Nephron (organoid): ENCODE measurements at regions not wholly inside any gene's neighbourhood (a gene's known extent, or its start where the extent isn't known, plus 50 kb on each side); places are given as distances from the start of the nearest gene placed in this dataset.

Experiments used
- H3K27ac Mint-ChIP-seq, 3 experiments: 2 replicates each; pipeline ENCODE4 v1.8.0; 2020; ENCODE audit warnings: mixed read lengths in 3 of 3, mild to moderate bottlenecking in 2 of 3, moderate library complexity in 1 of 3
- H3K27me3 Mint-ChIP-seq: 2 replicates; pipeline ENCODE4 v1.8.0; 2021; ENCODE audit warnings: low read depth, mild to moderate bottlenecking, moderate library complexity, mixed read lengths
- H3K36me3 Mint-ChIP-seq: 2 replicates; pipeline ENCODE4 v1.8.0; 2020; ENCODE audit warnings: low read depth, mixed read lengths
- H3K4me1 Mint-ChIP-seq: 2 replicates; pipeline ENCODE4 v1.8.0; 2020; ENCODE audit warnings: mixed read lengths
- H3K4me3 Mint-ChIP-seq, 3 experiments: 2 replicates each; pipeline ENCODE4 v1.8.0; 2020; ENCODE audit warnings: mild to moderate bottlenecking in 3 of 3, mixed read lengths in 3 of 3, moderate library complexity in 2 of 3
- H3K9me3 Mint-ChIP-seq: 2 replicates; pipeline ENCODE4 v1.8.0; 2020; ENCODE audit warnings: mixed read lengths
- CTCF ChIP-seq, 3 experiments: fragments of 200-600 bp; sonication (generic); IDR thresholded peaks; one replicate each; pipeline ENCODE4 v1.5.0; 2021; ENCODE audit warnings: antibody characterized with exemption in 3 of 3; ENCODE audit not compliant: unreplicated experiment in 3 of 3

DNA sequence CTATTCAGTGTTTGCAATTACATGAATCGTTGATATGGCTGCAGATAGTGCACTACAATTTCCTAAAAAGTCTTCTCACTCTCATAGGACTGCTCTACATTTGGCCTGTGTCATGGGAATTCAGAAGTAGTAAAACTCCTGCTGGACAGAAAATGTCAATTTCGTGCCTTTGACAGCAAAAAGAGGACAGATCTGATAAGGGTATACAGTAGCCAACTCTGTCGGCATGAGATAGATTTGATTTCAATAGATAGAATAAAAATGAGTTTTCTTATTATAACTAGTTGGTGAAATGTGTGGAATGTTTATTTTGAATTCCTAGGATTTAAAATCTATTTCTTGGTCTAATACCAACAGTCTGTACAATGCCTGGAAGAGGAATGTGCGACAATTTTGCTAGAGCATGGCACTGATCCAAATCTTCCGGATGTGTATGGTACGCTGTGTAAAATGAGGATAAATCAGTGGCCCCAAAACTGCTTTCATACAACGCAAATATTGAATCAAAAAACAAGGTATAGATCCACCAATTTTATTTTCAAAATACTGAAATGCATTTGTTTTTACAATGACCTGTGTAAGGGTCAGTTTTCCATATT, 133.5 kb upstream of the CDK13 start:
- TF ChIP-seq CTCF (IDR thresholded peaks at IDR 0.05; ENCODE audit: unreplicated experiment in 3 of 3) = no peak
- H3K4me1 Mint-ChIP-seq = peaks cover 13% of the 10 kb centered on the region
- no peaks in the 10 kb centered on the region for H3K9me3 Mint-ChIP-seq
- H3K27me3 Mint-ChIP-seq = peaks cover 12% of the 10 kb centered on the region
- no peaks in the 10 kb centered on the region for H3K36me3 Mint-ChIP-seq
- no peak overlapping the region for H3K4me3 Mint-ChIP-seq
- no peak overlapping the region for H3K27ac Mint-ChIP-seq

GRCh38 chr7:39819514-39819913, 130.5 kb upstream of the CDK13 start:
- peaks cover 12% of the 10 kb centered on the region for H3K4me1 Mint-ChIP-seq
- H3K36me3 Mint-ChIP-seq = no peaks in the 10 kb centered on the region
- H3K27ac Mint-ChIP-seq = no peak overlapping the region
- H3K27me3 Mint-ChIP-seq = no peaks in the 10 kb centered on the region
- no peaks in the 10 kb centered on the region for H3K9me3 Mint-ChIP-seq
- no peak overlapping the region for H3K4me3 Mint-ChIP-seq
- TF ChIP-seq CTCF (IDR thresholded peaks at IDR 0.05; ENCODE audit: unreplicated experiment in 3 of 3) = no peak

DNA sequence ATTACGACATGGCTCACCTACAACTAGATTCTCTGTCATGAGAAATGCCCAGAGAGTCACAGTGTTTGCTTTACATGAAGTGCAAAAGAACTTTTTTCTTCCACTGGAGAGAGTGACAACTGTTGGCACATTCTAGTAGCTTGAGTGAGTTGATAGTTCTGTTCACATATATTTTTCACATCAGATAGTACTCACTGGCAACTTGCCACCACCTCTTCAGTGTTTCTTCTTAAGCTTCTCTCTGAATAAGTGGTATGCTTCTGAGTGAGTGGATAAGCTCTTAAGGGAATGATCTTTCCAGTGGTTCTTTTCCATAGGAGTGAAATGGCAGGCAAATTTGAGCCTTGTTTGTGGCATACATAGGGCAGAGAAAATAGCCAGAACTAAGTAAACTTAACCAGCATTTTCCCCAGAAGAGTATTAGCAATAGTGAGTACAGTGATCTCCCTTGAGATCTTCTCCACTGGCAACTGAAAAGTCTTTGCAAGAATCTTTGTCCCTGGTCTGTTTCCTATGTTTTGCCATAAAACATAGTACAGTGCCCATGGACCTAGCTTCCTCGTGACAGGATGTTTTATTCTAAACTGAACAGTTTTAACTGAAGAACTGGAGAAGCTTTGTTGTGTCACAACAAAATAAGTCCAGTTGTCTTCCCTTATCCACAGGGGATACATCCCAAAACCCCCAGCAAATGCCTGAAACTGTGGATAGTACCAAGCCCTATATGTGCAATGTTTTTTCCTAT, 125.4 kb upstream of the CDK13 start:
- Mint-ChIP-seq H3K27ac (no peak overlapping the region), H3K27me3 (peaks cover 4% of the 10 kb centered on the region), H3K36me3 (no peaks in the 10 kb centered on the region), H3K4me3 (no peak overlapping the region), H3K9me3 (no peaks in the 10 kb centered on the region), H3K4me1 (no peaks in the 10 kb centered on the region)
- TF ChIP-seq CTCF (IDR thresholded peaks at IDR 0.05; ENCODE audit: unreplicated experiment in 3 of 3) = no peak

DNA sequence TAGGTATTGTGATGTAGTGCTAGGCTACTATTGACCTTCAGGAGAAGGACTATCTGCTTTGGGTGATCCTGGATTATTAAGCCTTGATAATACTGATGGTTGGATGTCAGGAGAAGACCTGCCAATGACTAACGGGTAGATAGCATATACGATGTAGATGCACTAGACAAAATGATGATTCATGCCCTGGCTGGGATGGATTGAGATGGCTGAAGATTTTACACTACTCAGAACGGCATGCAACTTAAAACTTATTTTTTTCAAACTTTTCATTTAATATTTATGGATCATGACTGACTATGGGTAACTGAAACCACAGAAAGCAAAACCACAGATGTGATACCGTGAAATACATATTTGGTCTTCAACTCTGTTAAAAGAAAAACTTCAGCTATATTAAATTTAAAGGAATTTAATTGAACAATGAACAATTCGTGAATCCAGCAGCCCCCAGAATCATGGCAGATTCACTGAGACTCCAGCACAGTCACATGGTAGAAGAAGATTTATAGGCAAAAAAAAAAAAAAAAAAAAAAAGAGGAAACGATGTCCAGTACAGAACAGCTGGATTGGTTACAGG, 124.6 kb upstream of the CDK13 start:
- no peaks in the 10 kb centered on the region for H3K4me1 Mint-ChIP-seq
- H3K4me3 Mint-ChIP-seq = no peak overlapping the region

DNA sequence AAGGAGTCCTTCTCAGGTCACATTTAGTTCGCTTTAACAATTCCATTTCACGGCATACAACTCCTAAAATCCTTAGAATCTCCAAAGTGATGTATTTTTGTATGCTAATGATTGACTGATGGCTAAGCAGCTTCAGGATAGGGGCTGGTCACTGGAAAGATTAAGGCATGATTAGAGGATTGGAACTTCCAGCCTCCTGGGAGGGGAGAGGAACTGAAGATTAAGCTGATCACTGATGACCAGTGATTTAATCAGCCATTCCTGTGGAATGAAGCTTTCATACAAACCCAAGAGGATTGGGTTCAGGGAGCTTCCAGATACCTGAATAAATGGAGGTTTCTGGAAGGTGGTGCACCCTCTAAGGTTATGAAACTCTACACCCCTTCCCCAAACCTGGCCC, 123.9 kb upstream of the CDK13 start:
- TF ChIP-seq CTCF (IDR thresholded peaks at IDR 0.05; ENCODE audit: unreplicated experiment in 3 of 3) = no peak
- Mint-ChIP-seq H3K4me1 (no peaks in the 10 kb centered on the region), H3K4me3 (no peak overlapping the region), H3K27ac (no peak overlapping the region), H3K9me3 (no peaks in the 10 kb centered on the region), H3K36me3 (no peaks in the 10 kb centered on the region), H3K27me3 (peaks cover 6% of the 10 kb centered on the region)

More for the DNA sequence above, 124.6 kb upstream of the CDK13 start:
- Mint-ChIP-seq H3K36me3 (no peaks in the 10 kb centered on the region), H3K9me3 (no peaks in the 10 kb centered on the region), H3K27me3 (peaks cover 4% of the 10 kb centered on the region), H3K27ac (no peak overlapping the region)
- TF ChIP-seq CTCF (IDR thresholded peaks at IDR 0.05; ENCODE audit: unreplicated experiment in 3 of 3) = no peak
